Left renal cortex interstitium (tissue), 4 donors: ENCODE measurements at regions not wholly inside any gene's neighbourhood (a gene's known extent, or its start where the extent isn't known, plus 50 kb on each side); places are given as distances from the start of the nearest gene placed in this dataset.
"Not testable (repeated sequence)": the region's sequence is repeated elsewhere in the genome, so short reads cannot be mapped to it uniquely, and the experiment has no call there.

ENCODE experiments used
- DNase-seq, 4 donors: peaks; one replicate each; pipeline ENCODE4 v3.0.0-alpha.2; 2013; ENCODE audit warnings: low read depth in 4 of 4, low spot score in 2 of 4, missing footprints in 1 of 4

- DNase-seq = no peak
Measured at GRCh38 chr2:156909983-156910382, 347.5 kb upstream of the GALNT5 start.

DNA sequence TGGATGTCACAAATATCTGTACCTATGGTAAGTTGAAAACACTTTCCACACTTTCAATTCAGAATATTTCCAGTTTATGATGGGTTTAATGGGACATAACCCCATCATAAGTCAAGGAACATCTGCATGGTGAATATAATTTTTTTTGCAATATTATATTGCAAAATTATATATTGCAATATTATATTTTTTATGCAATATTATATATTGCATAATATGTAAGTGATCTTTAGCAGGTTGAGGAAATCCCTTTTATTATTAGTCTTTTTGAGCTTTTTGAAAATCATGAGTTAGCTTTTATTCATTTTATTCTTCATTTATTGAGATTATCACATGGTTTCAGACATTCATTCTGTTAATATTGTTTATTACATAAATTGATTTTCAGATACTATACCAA, 342.2 kb upstream of the GALNT5 start:
- no peak for DNase-seq

GRCh38 chr2:156918410-156918809, 339.1 kb upstream of the GALNT5 start:
- DNase-seq = no peak

DNA sequence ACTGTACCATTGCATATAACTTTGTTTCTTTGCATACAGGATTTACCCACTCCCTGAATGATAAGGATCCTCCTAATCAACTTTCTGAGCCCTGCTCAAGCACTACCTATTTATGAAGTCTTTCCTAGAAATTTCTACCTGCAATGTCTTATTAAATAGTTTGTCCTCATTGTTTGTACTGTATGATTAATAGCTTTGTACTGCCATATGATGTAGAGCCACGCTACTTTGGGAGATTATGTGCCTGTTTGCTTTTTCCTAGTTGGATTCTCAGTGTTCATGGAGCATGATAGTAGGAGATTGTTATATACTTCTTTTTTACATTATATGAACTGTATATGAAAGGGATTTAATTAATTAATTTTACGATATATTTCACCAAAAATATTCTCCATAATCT, 327.1 kb upstream of the GALNT5 start:
- DNase-seq = no peak

DNA sequence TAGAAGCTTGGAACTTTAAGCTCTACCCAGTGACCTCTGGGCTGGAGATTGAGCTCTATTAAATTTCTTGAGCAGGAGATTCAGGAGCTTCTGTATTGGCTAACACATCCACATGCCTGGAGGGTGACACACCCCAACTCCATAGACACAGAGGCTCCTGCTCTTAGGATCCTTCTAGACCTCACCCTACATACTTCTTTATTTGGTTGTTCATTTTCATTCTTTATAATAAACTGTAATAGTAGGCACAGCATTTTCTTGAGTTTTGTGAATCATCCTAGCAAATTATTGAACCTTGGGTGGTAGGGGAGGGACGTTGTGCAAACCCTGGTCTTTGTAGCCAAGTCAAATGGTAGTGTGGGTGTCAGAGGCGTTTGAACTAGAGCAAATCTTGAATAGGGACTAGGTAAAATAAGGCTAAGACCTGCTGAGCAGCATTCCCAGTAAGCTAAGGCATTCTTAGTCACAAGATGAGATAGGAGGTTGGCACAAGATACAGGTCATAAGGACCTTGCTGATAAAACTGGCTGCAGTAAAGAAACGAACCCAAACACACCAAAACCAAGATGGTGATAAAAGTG, 323.8 kb upstream of the GALNT5 start:
- DNase-seq = no peak

GRCh38 chr2:156935616-156936015, 321.9 kb upstream of the GALNT5 start:
- peak in 1 of 4 donors; percentile 19 for DNase-seq

DNA sequence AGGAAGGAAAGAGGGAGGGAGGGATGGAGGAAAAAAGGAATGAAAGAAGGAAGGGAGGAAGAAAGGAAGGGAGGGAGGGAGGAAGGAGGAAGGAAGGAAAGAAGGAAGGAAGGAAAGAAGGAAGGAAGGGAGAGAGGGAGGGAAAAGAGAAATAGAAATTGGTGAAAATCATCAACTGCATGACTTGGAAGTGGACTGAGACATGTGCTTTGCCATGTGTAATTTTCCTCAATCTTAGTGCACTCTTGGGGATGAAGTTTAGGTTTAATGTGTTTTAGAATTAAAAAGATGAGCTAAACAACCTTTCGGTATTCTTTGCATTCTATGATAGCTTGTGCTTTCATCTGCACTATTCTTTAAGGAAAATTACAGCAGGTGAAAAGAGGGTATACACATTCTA, 320.1 kb upstream of the GALNT5 start:
- no peak for DNase-seq

GRCh38 chr2:156944871-156945270, 312.6 kb upstream of the GALNT5 start:
- DNase-seq = no peak

- no peak for DNase-seq
Measured at GRCh38 chr2:156947261-156947660, 310.2 kb upstream of the GALNT5 start.

DNA sequence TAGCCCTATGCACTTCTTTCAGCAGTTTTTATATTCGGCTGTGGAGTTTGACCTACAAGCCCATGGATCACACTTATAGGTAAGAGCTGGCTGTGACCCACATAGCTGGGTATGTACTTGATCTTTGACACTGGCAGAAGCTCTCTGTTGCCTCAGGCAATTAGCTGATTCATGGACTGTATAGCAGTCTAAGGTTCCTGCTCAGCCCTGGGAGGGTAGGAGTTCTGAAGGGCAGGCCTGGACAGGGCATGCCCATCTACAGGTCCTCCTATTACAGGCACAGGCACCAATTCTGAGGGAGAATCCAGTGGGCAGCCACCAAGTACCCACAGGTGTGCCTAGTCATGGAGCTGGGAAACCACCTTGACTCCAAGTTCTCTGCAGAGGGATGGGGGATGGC, 301.8 kb upstream of the GALNT5 start:
- no peak for DNase-seq

- no peak for DNase-seq
Measured at GRCh38 chr2:156956161-156956560, 301.3 kb upstream of the GALNT5 start.

GRCh38 chr2:156958374-156958773, 299.1 kb upstream of the GALNT5 start:
- DNase-seq = no peak

- no peak for DNase-seq
Measured at GRCh38 chr2:156959481-156959880, 298.0 kb upstream of the GALNT5 start.

GRCh38 chr2:156982615-156983014, 274.9 kb upstream of the GALNT5 start:
- no peak for DNase-seq

DNA sequence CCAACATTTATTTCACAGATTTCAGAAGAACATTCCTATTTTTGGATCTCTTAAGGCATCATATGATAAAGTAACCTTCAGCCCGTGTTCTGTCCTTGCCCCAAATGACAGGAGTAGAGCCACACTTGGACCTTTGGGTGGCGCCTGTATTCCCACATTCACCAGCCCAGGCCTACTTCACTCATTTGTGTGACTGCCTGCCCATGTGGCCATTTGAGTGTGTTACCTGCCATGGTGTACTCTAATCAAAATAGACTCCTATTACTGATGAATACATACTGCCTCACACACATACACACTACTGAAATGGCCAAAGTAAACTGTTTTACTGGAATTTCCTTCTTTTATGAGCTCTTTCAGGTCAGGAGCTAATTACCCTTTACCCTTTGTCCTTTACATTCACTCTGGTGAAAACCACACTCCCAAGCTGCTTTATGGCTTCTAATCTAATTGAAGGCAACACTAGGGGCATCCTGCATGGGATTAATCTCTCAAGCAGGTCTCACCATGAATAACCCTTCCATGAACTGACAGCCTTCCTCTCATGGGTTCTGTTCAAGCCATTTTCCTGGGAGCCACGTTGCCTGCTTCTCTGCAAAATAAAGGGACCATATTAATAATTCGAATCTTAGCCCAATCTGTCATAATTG, 271.0 kb upstream of the GALNT5 start:
- DNase-seq = no peak

DNA sequence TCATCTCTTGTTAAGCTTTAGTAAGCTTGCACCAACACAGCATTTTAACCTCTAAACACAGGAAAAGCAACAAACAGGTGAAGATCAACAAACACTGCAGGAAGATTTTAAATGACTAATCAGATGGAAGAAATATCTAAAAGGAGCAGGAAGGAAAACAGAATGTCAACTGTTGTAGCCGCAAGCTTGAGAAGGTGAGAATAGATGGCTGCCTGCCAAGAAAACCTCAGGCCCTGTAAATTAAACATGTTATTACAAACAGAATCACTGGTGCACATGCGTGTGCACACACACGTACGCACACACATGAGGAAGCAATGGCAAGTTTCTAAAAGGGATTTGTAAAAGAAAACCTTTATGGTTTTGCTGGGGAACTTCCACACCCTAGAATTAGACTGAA, 257.8 kb upstream of the GALNT5 start:
- DNase-seq = no peak

- DNase-seq = no peak
Measured at GRCh38 chr2:157004789-157005188, 252.7 kb upstream of the GALNT5 start.

DNA sequence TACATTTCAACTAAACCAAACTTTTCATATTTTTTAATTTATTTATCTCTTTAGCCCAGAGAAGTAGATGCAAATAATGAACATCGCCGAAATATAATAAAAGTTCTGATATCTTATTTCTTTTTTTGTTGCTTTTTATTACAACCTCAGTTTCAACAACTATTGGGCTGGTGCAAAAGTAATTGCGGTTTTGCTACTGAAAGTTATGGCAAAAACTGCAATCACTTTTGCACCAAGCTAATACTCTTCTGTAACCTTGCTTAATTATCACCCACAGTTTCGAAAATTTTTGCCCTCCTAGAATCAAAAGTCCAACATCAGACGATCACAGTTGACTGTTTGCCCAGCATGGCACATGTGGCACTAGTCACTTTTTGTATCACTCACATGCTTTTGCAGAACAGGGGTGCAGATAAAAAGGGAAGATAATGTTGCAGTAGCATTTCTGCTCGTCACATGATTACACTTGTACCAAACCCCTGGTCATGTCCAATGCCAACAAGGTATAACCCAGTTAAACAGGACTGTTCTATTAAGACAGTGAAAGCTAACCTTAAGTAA, 242.4 kb upstream of the GALNT5 start:
- DNase-seq = no peak

GRCh38 chr2:157023264-157023663, 234.2 kb upstream of the GALNT5 start:
- not testable (repeated sequence) for DNase-seq

GRCh38 chr2:157024129-157024528, 233.4 kb upstream of the GALNT5 start:
- no peak for DNase-seq

DNA sequence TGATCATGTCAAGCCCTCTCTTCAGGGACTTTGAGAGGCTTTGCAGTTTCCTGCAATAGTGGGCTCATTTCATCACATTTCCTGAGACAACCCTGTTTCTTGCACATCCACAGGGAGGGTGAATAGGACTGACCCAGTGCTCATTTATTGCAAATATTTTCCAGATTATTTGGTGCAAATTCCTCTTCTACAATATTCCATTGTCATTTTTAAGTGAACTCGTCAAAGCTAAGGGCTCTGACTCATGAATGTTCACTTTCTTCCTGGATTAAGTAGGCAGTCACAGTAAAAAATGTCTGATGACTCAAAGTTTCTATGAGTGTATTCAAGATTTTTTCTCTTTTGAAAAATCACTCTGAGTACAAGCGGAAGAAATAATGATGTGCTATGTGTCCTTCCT, 225.5 kb upstream of the GALNT5 start:
- no peak for DNase-seq

- DNase-seq = no peak
Measured at GRCh38 chr2:157036726-157037125, 220.8 kb upstream of the GALNT5 start.
